GM23338 (cell line): ENCODE measurements at regions not wholly inside any gene's neighbourhood (a gene's known extent, or its start where the extent isn't known, plus 50 kb on each side); places are given as distances from the start of the nearest gene placed in this dataset.

ENCODE experiments used
- ATAC-seq: fragments of 200-7000 bp; cut with Tn5 transposase; 3 replicates; pipeline ENCODE4 v1.9.1; 2020
- DNase-seq: peaks from one replicate; pipeline ENCODE4 v3.0.0-alpha.2; 2015; ENCODE audit warnings: low spot score
- H2AFZ ChIP-seq: fragments of 200-600 bp; sonication (generic); 2 replicates; pipeline ENCODE4 v1.8.0; 2016; ENCODE audit warnings: antibody characterized with exemption, mild to moderate bottlenecking, moderate library complexity
- H3F3A ChIP-seq: fragments of 200-600 bp; sonication (generic); replicated peaks from 2 replicates; pipeline ENCODE4 v1.8.0; 2017; ENCODE audit warnings: antibody characterized with exemption, mixed run types, low read depth
- H3K27ac ChIP-seq: fragments of 200-600 bp; sonication (generic); 2 replicates; pipeline ENCODE4 v1.6.1; 2016; ENCODE audit warnings: low read depth
- H3K27me3 ChIP-seq: fragments of 200-600 bp; sonication (generic); 2 replicates; pipeline ENCODE4 v1.8.0; 2016; ENCODE audit warnings: mild to moderate bottlenecking, mixed run types, moderate library complexity; ENCODE audit not compliant: insufficient read depth
- H3K36me3 ChIP-seq: fragments of 200-600 bp; sonication (generic); 2 replicates; pipeline ENCODE4 v1.8.0; 2016; ENCODE audit warnings: mild to moderate bottlenecking; ENCODE audit not compliant: insufficient read depth
- H3K4me1 ChIP-seq: fragments of 200-600 bp; sonication (generic); 2 replicates; pipeline ENCODE4 v1.8.0; 2016; ENCODE audit warnings: mild to moderate bottlenecking, moderate library complexity; ENCODE audit not compliant: insufficient read depth
- H3K4me2 ChIP-seq: fragments of 200-600 bp; sonication (generic); 2 replicates; pipeline ENCODE4 v1.7.1; 2017; ENCODE audit warnings: mixed run types
- H3K4me3 ChIP-seq: fragments of 200-600 bp; sonication (generic); 2 replicates; pipeline ENCODE4 v1.6.1; 2016; ENCODE audit warnings: mixed run types
- H3K79me2 ChIP-seq: fragments of 200-600 bp; sonication (generic); replicated peaks from 2 replicates; pipeline ENCODE4 v1.8.0; 2017; ENCODE audit warnings: mild to moderate bottlenecking; ENCODE audit not compliant: insufficient read depth
- H3K9me2 ChIP-seq: fragments of 200-600 bp; sonication (generic); 2 replicates; pipeline ENCODE4 v1.8.0; 2017; ENCODE audit not compliant: insufficient read depth
- H4K20me1 ChIP-seq: fragments of 200-600 bp; sonication (generic); replicated peaks from 2 replicates; pipeline ENCODE4 v1.8.0; 2017; ENCODE audit warnings: mild to moderate bottlenecking; ENCODE audit not compliant: insufficient read depth
- H3K27ac Mint-ChIP-seq: 2 replicates; pipeline ENCODE4 v1.8.0; 2020; ENCODE audit warnings: inconsistent platforms, mild to moderate bottlenecking, moderate library complexity, mixed read lengths
- H3K27me3 Mint-ChIP-seq: 3 replicates; pipeline ENCODE4 v1.8.0; 2022; ENCODE audit warnings: low read depth, mild to moderate bottlenecking, moderate library complexity, mixed read lengths, inconsistent platforms; ENCODE audit not compliant: insufficient read depth, poor library complexity
- H3K36me3 Mint-ChIP-seq: 3 replicates; pipeline ENCODE4 v1.8.0; 2021; ENCODE audit warnings: low read depth, mild to moderate bottlenecking, inconsistent platforms, moderate library complexity, mixed read lengths
- H3K4me1 Mint-ChIP-seq: 3 replicates; pipeline ENCODE4 v1.8.0; 2020; ENCODE audit warnings: mild to moderate bottlenecking, inconsistent platforms, mixed read lengths
- H3K4me3 Mint-ChIP-seq: 3 replicates; pipeline ENCODE4 v1.8.0; 2021; ENCODE audit warnings: moderate library complexity, mild to moderate bottlenecking, inconsistent platforms, mixed read lengths
- H3K9me3 Mint-ChIP-seq: 3 replicates; pipeline ENCODE4 v1.8.0; 2020; ENCODE audit warnings: moderate library complexity, mild to moderate bottlenecking, inconsistent platforms, mixed read lengths
- CREB1 ChIP-seq: fragments of 250-450 bp; sonication (Bioruptor Pico); IDR thresholded peaks from 2 replicates; pipeline ENCODE4 v1.5.0; 2020; ENCODE audit warnings: low read depth, mild to moderate bottlenecking, moderate library complexity
- ETS1 ChIP-seq: IDR thresholded peaks from 2 replicates; pipeline ENCODE4 v1.6.1; 2016; ENCODE audit warnings: antibody characterized with exemption
- EZH2phosphoT487 ChIP-seq: fragments of 200-600 bp; sonication (generic); IDR thresholded peaks from one replicate; pipeline ENCODE4 v1.8.1; 2018; ENCODE audit warnings: antibody characterized with exemption; ENCODE audit not compliant: unreplicated experiment
- JUNB ChIP-seq: IDR thresholded peaks from one replicate; pipeline ENCODE4 v1.6.1; 2016; ENCODE audit warnings: antibody characterized with exemption; ENCODE audit not compliant: unreplicated experiment
- NANOG ChIP-seq: IDR thresholded peaks from 2 replicates; pipeline ENCODE4 v1.6.1; 2016; ENCODE audit warnings: antibody characterized with exemption, borderline replicate concordance
- POLR2AphosphoS5 ChIP-seq: IDR thresholded peaks from 2 replicates; pipeline ENCODE4 v1.6.1; 2016; ENCODE audit warnings: antibody characterized with exemption, low read depth
- REST ChIP-seq: IDR thresholded peaks from one replicate; pipeline ENCODE4 v1.6.1; 2018; ENCODE audit warnings: antibody characterized with exemption; ENCODE audit not compliant: unreplicated experiment
- STAT1 ChIP-seq: IDR thresholded peaks from one replicate; pipeline ENCODE4 v1.6.1; 2016; ENCODE audit warnings: antibody characterized with exemption; ENCODE audit not compliant: unreplicated experiment
- ZNF114 ChIP-seq: fragments of 250-450 bp; sonication (Bioruptor Pico); IDR thresholded peaks from 2 replicates; pipeline ENCODE4 v1.5.0; 2020; ENCODE audit warnings: mild to moderate bottlenecking, moderate library complexity
- ZNF331 ChIP-seq: fragments of 250-450 bp; sonication (Bioruptor Pico); IDR thresholded peaks from 2 replicates; pipeline ENCODE4 v1.5.0; 2020; ENCODE audit warnings: low read depth, mild to moderate bottlenecking, moderate library complexity
- TF ChIP-seq, protein P1 (sequence below), 2 experiments: fragments of 200-600 bp in 1 of 2; sonication (generic) in 1 of 2; conservative IDR thresholded peaks; 2 replicates each; pipeline versions ENCODE4 v1.5.1 to v1.6.1; 2016 to 2017; ENCODE audit warnings: antibody characterized with exemption in 2 of 2, low read depth in 2 of 2, mild to moderate bottlenecking in 2 of 2, moderate library complexity in 1 of 2

DNA sequence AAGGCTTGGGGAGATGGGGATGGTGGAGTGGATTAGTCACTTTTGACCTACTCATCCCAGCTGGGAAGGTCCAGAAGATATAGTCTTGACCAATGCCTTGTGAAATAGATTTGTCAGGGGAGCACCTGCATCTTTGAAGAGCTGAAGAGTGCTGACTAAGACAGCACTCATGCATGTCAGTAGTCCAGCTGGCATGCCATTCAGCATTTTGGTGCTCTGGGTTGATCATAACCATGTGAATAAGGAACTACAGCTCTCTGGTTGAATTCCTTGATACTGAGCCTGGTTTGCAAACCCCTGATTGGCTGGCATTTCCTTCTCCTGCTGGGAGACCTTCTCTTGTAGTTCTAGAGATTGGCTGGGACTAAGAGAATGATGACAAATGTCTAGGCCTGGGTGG is 106.8 kb upstream of the ALX4 start:
- Histone ChIP-seq H3K27me3 (no peaks in the 10 kb centered on the region), H3K9me2 (0 out of 2 replicates have a peak, but pooled peaks cover 3% of the 10 kb centered on the region), H3K4me1 (no peaks in the 10 kb centered on the region), H2AFZ (no peak overlapping the region), H4K20me1 (no peaks in the 10 kb centered on the region; the same call in 1 of the 2 replicates), H3K4me3 (no peak overlapping the region), H3K36me3 (no peaks in the 10 kb centered on the region), H3F3A (no peaks in the 10 kb centered on the region), H3K79me2 (no peaks in the 10 kb centered on the region), H3K27ac (no peak overlapping the region), H3K4me2 (no peak overlapping the region)
- H3K4me3 Mint-ChIP-seq = no peak overlapping the region
- H3K27me3 Mint-ChIP-seq = peaks cover 3% of the 10 kb centered on the region
- no peaks in the 10 kb centered on the region for H3K4me1 Mint-ChIP-seq
- no peak for DNase-seq
- TF ChIP-seq STAT1 (no peak), NANOG (no peak), JUNB (no peak), ETS1 (no peak), POLR2AphosphoS5 (no peak), EZH2phosphoT487 (no peak), CREB1 (CRISPR knock-in tag) (no peak), REST (no peak), ZNF114 (CRISPR knock-in tag) (no peak), ZNF331 (CRISPR knock-in tag) (no peak)
- TF ChIP-seq, protein P1, sequence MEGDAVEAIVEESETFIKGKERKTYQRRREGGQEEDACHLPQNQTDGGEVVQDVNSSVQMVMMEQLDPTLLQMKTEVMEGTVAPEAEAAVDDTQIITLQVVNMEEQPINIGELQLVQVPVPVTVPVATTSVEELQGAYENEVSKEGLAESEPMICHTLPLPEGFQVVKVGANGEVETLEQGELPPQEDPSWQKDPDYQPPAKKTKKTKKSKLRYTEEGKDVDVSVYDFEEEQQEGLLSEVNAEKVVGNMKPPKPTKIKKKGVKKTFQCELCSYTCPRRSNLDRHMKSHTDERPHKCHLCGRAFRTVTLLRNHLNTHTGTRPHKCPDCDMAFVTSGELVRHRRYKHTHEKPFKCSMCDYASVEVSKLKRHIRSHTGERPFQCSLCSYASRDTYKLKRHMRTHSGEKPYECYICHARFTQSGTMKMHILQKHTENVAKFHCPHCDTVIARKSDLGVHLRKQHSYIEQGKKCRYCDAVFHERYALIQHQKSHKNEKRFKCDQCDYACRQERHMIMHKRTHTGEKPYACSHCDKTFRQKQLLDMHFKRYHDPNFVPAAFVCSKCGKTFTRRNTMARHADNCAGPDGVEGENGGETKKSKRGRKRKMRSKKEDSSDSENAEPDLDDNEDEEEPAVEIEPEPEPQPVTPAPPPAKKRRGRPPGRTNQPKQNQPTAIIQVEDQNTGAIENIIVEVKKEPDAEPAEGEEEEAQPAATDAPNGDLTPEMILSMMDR (conservative IDR thresholded peaks at IDR 0.05; ENCODE audit: low read depth in 2 of 2) = no peak
- no peaks in the 10 kb centered on the region; the same call in 2 of the 3 replicates for H3K36me3 Mint-ChIP-seq
- H3K27ac Mint-ChIP-seq = no peak overlapping the region
- ATAC-seq = no peak
- H3K9me3 Mint-ChIP-seq = no peaks in the 10 kb centered on the region; the same call in 1 of the 3 replicates
